ENCODE measurements at regions not wholly inside any gene's neighbourhood (a gene's known extent, or its start where the extent isn't known, plus 50 kb on each side); places are given as distances from the start of the nearest gene placed in this dataset.

DNA sequence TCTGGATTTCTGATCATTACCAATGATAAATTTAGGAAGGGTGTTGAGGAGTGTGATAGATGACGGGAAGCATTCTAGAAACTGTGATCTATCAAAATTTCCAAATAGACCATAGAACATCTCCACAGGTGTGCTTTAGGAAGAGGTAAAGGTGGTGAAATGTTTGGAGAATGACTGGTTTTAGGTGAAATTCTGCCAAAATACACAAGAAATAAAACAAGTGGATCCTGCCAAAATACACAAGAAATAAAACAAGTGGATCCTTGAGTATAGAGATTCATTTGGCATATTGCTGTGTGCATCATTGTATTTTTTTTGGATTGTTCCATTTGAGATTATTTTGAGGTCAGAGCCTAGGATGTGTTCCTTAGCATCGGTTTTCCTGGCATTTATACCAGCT is 88.3 kb upstream of the CTNND2 start:
- TF ChIP-seq POLR2AphosphoS5 (IDR thresholded peaks at IDR 0.05) (no peak), POLR2A (IDR thresholded peaks at IDR 0.05) (no peak)
- TF ChIP-seq, protein P1, sequence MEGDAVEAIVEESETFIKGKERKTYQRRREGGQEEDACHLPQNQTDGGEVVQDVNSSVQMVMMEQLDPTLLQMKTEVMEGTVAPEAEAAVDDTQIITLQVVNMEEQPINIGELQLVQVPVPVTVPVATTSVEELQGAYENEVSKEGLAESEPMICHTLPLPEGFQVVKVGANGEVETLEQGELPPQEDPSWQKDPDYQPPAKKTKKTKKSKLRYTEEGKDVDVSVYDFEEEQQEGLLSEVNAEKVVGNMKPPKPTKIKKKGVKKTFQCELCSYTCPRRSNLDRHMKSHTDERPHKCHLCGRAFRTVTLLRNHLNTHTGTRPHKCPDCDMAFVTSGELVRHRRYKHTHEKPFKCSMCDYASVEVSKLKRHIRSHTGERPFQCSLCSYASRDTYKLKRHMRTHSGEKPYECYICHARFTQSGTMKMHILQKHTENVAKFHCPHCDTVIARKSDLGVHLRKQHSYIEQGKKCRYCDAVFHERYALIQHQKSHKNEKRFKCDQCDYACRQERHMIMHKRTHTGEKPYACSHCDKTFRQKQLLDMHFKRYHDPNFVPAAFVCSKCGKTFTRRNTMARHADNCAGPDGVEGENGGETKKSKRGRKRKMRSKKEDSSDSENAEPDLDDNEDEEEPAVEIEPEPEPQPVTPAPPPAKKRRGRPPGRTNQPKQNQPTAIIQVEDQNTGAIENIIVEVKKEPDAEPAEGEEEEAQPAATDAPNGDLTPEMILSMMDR (IDR thresholded peaks at IDR 0.05): no peak

All from breast epithelium (tissue), 3 donors.